ENCODE measurements at regions not wholly inside any gene's neighbourhood (a gene's known extent, or its start where the extent isn't known, plus 50 kb on each side); places are given as distances from the start of the nearest gene placed in this dataset.

DNA sequence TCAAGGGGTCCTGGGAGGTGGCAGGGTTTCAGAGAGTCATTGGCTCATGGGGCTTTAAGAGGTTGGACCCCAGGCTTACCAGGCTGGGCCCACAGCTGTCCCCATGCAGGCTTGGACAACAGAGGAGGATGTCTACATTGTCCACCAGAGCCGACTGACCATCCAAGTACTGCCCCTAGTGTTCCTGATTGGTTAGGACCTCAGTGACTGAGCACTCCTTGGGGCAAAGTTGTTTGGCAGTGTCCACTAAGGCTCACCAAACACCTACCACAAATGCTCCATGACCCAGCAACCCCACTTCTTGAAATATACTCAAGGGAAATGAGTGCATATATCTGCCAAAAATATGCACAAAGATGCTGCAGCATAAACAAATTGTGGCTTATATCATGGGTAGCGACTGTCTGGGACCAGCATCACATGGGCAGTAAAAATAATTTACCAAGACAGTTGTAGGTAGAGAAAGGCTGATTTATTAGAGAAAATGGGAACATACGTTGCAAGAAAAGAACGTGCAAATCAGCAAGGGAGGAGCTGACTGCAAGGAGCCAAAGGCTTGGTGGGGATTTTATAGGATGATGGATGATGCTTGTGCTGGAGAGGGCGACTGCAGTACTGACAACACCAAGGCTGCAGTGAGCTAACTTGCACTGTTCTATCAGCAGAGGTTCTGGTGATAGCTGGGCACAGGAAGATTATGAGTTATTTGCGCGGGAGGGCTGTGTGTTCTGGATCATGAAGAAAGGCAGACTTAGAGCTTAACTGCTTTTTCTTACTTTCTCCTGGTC is 265.2 kb downstream of the GADD45G start:
- H3K36me3 ChIP-seq (ENCODE audit: insufficient read depth, insufficient read length, low read length): no peaks in the 10 kb centered on the region
- H3K4me1 ChIP-seq (ENCODE audit: insufficient read depth, insufficient read length): peaks cover 3% of the 10 kb centered on the region
- no peak for TF ChIP-seq ZNF274 (IDR thresholded peaks at IDR 0.05; ENCODE audit: low read depth, low read length)
- TF ChIP-seq SUZ12 (IDR thresholded peaks at IDR 0.05; ENCODE audit: extremely low read depth, insufficient read depth, insufficient read length): no peak
- no peak for TF ChIP-seq YY1 (IDR thresholded peaks at IDR 0.05; ENCODE audit: insufficient read depth, insufficient read length)
- no peaks in the 10 kb centered on the region for H3K27me3 ChIP-seq (ENCODE audit: insufficient read depth, insufficient read length)
- no peak for DNase-seq (ENCODE audit: low read depth, low spot score)
- no peaks in the 10 kb centered on the region for H3K9me3 ChIP-seq (ENCODE audit: insufficient read depth, low read length)
- H3K4me3 ChIP-seq (ENCODE audit: insufficient read length, low read depth): no peak overlapping the region
- H3K9ac ChIP-seq (ENCODE audit: insufficient read length, low read depth): no peak overlapping the region

DNA sequence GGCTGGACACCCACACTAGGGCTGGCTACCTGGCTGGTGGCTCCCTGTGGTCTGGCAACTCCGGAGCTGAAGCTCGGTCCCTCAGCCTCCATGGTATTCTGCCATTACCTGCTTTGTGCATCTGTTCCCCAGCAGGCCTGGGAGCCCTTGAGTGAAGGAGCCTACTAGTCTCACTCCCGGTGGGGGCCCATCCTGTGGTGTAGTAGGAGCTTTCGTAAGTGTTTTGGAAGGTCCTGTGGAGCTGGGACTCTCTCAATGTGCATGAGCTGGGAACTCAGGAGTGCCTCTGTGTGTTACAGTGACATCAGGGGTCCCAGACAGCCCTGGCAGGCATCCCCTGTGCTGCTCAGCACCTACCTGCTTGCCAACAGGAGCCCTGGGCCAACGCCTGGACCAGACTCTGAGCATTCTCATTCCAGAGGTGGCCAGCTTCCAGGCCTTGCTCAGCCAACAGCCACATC is 267.1 kb downstream of the GADD45G start:
- TF ChIP-seq YY1 (IDR thresholded peaks at IDR 0.05; ENCODE audit: insufficient read depth, insufficient read length): no peak
- no peak for TF ChIP-seq ZNF274 (IDR thresholded peaks at IDR 0.05; ENCODE audit: low read depth, low read length)
- no peak for TF ChIP-seq SUZ12 (IDR thresholded peaks at IDR 0.05; ENCODE audit: extremely low read depth, insufficient read depth, insufficient read length)
- Histone ChIP-seq H3K4me1 (ENCODE audit: insufficient read depth, insufficient read length) (peaks cover 4% of the 10 kb centered on the region), H3K9me3 (ENCODE audit: insufficient read depth, low read length) (no peaks in the 10 kb centered on the region), H3K4me3 (ENCODE audit: insufficient read length, low read depth) (no peak overlapping the region), H3K36me3 (ENCODE audit: insufficient read depth, insufficient read length, low read length) (no peaks in the 10 kb centered on the region), H3K9ac (ENCODE audit: insufficient read length, low read depth) (no peak overlapping the region), H3K27me3 (ENCODE audit: insufficient read depth, insufficient read length) (peaks cover 3% of the 10 kb centered on the region)
- DNase-seq (ENCODE audit: low read depth, low spot score): no peak

- no peak for DNase-seq (ENCODE audit: low read depth, low spot score)
- Histone ChIP-seq H3K4me1 (ENCODE audit: insufficient read depth, insufficient read length) (peaks cover 4% of the 10 kb centered on the region), H3K9ac (ENCODE audit: insufficient read length, low read depth) (no peak overlapping the region), H3K4me3 (ENCODE audit: insufficient read length, low read depth) (no peak overlapping the region), H3K9me3 (ENCODE audit: insufficient read depth, low read length) (no peaks in the 10 kb centered on the region), H3K27me3 (ENCODE audit: insufficient read depth, insufficient read length) (peaks cover 8% of the 10 kb centered on the region), H3K36me3 (ENCODE audit: insufficient read depth, insufficient read length, low read length) (no peaks in the 10 kb centered on the region)
- TF ChIP-seq SUZ12 (IDR thresholded peaks at IDR 0.05; ENCODE audit: extremely low read depth, insufficient read depth, insufficient read length): no peak
- TF ChIP-seq YY1 (IDR thresholded peaks at IDR 0.05; ENCODE audit: insufficient read depth, insufficient read length): no peak
- TF ChIP-seq ZNF274 (IDR thresholded peaks at IDR 0.05; ENCODE audit: low read depth, low read length): no peak
Observed at GRCh38 chr9:89872426-89872912, 267.7 kb downstream of the GADD45G start.

- DNase-seq (ENCODE audit: low read depth, low spot score): no peak
- Histone ChIP-seq H3K27me3 (ENCODE audit: insufficient read depth, insufficient read length) (peaks cover 12% of the 10 kb centered on the region), H3K4me3 (ENCODE audit: insufficient read length, low read depth) (no peak overlapping the region), H3K36me3 (ENCODE audit: insufficient read depth, insufficient read length, low read length) (no peaks in the 10 kb centered on the region), H3K9me3 (ENCODE audit: insufficient read depth, low read length) (no peaks in the 10 kb centered on the region), H3K4me1 (ENCODE audit: insufficient read depth, insufficient read length) (peaks cover 4% of the 10 kb centered on the region), H3K9ac (ENCODE audit: insufficient read length, low read depth) (no peak overlapping the region)
- TF ChIP-seq SUZ12 (IDR thresholded peaks at IDR 0.05; ENCODE audit: extremely low read depth, insufficient read depth, insufficient read length) (no peak), ZNF274 (IDR thresholded peaks at IDR 0.05; ENCODE audit: low read depth, low read length) (no peak), YY1 (IDR thresholded peaks at IDR 0.05; ENCODE audit: insufficient read depth, insufficient read length) (no peak)
Observed at GRCh38 chr9:89872913-89873707, 268.3 kb downstream of the GADD45G start.

GRCh38 chr9:89873801-89874200 is 269.0 kb downstream of the GADD45G start:
- H3K36me3 ChIP-seq (ENCODE audit: insufficient read depth, insufficient read length, low read length): no peaks in the 10 kb centered on the region
- peaks cover 4% of the 10 kb centered on the region for H3K4me1 ChIP-seq (ENCODE audit: insufficient read depth, insufficient read length)
- DNase-seq (ENCODE audit: low read depth, low spot score): no peak
- no peak overlapping the region for H3K9ac ChIP-seq (ENCODE audit: insufficient read length, low read depth)
- TF ChIP-seq SUZ12 (IDR thresholded peaks at IDR 0.05; ENCODE audit: extremely low read depth, insufficient read depth, insufficient read length): no peak
- no peak for TF ChIP-seq ZNF274 (IDR thresholded peaks at IDR 0.05; ENCODE audit: low read depth, low read length)
- TF ChIP-seq YY1 (IDR thresholded peaks at IDR 0.05; ENCODE audit: insufficient read depth, insufficient read length): no peak
- H3K27me3 ChIP-seq (ENCODE audit: insufficient read depth, insufficient read length): peaks cover 12% of the 10 kb centered on the region
- no peaks in the 10 kb centered on the region for H3K9me3 ChIP-seq (ENCODE audit: insufficient read depth, low read length)
- no peak overlapping the region for H3K4me3 ChIP-seq (ENCODE audit: insufficient read length, low read depth)

GRCh38 chr9:89874351-89875321 is 269.8 kb downstream of the GADD45G start:
- H3K9me3 ChIP-seq (ENCODE audit: insufficient read depth, low read length): no peaks in the 10 kb centered on the region
- no peak overlapping the region for H3K9ac ChIP-seq (ENCODE audit: insufficient read length, low read depth)
- peaks cover 4% of the 10 kb centered on the region for H3K4me1 ChIP-seq (ENCODE audit: insufficient read depth, insufficient read length)
- TF ChIP-seq SUZ12 (IDR thresholded peaks at IDR 0.05; ENCODE audit: extremely low read depth, insufficient read depth, insufficient read length): no peak
- TF ChIP-seq ZNF274 (IDR thresholded peaks at IDR 0.05; ENCODE audit: low read depth, low read length): no peak
- TF ChIP-seq YY1 (IDR thresholded peaks at IDR 0.05; ENCODE audit: insufficient read depth, insufficient read length): no peak
- no peak for DNase-seq (ENCODE audit: low read depth, low spot score)
- H3K27me3 ChIP-seq (ENCODE audit: insufficient read depth, insufficient read length): peaks cover 12% of the 10 kb centered on the region
- H3K36me3 ChIP-seq (ENCODE audit: insufficient read depth, insufficient read length, low read length): no peaks in the 10 kb centered on the region
- no peak overlapping the region for H3K4me3 ChIP-seq (ENCODE audit: insufficient read length, low read depth)
